HG03159 (cell line): ENCODE measurements at regions not wholly inside any gene's neighbourhood (a gene's known extent, or its start where the extent isn't known, plus 50 kb on each side); places are given as distances from the start of the nearest gene placed in this dataset.

Experiments used
- ATAC-seq: cut with Tn5 transposase; IDR thresholded peaks from one replicate; pipeline ENCODE4 v1.9.1; 2021; ENCODE audit warnings: mild to moderate bottlenecking, moderate library complexity; ENCODE audit not compliant: unreplicated experiment

GRCh38 chr19:30082611-30083010 is 140.6 kb downstream of the URI1 start:
- no peak for ATAC-seq

- ATAC-seq: no peak
These were observed 141.2 kb downstream of the URI1 start for GRCh38 chr19:30083125-30083681.

GRCh38 chr19:30083701-30084156 is 141.7 kb downstream of the URI1 start:
- ATAC-seq: no peak

GRCh38 chr19:30084390-30084819 is 142.4 kb downstream of the URI1 start:
- ATAC-seq: no peak

GRCh38 chr19:30085394-30085793 is 143.4 kb downstream of the URI1 start:
- no peak for ATAC-seq

GRCh38 chr19:30086220-30086619 is 144.2 kb downstream of the URI1 start:
- ATAC-seq: no peak

- no peak for ATAC-seq
These were observed 144.9 kb downstream of the URI1 start for GRCh38 chr19:30086916-30087315.

GRCh38 chr19:30087381-30088138 is 145.5 kb downstream of the URI1 start:
- no peak for ATAC-seq

- ATAC-seq: no peak
These were observed 146.5 kb downstream of the URI1 start for GRCh38 chr19:30088567-30088966.

GRCh38 chr19:30089086-30089665 is 147.1 kb downstream of the URI1 start:
- no peak for ATAC-seq

GRCh38 chr19:30090476-30090875 is 148.4 kb downstream of the URI1 start:
- ATAC-seq: no peak

GRCh38 chr19:30090963-30091362 is 148.9 kb downstream of the URI1 start:
- no peak for ATAC-seq

GRCh38 chr19:30091456-30091855 is 149.4 kb downstream of the URI1 start:
- ATAC-seq: no peak

GRCh38 chr19:30091856-30092255 is 149.8 kb downstream of the URI1 start:
- ATAC-seq: no peak

GRCh38 chr19:30092721-30093569 is 150.9 kb downstream of the URI1 start:
- no peak for ATAC-seq

- ATAC-seq: no peak
These were observed 152.1 kb downstream of the URI1 start for GRCh38 chr19:30093966-30094755.

- ATAC-seq: no peak
These were observed 152.7 kb downstream of the URI1 start for GRCh38 chr19:30094756-30095140.

GRCh38 chr19:30095171-30095570 is 153.1 kb downstream of the URI1 start:
- no peak for ATAC-seq

GRCh38 chr19:30096596-30097370 is 154.7 kb downstream of the URI1 start:
- no peak for ATAC-seq
